Coronary artery (tissue), 2 donors: ENCODE measurements at regions not wholly inside any gene's neighbourhood (a gene's known extent, or its start where the extent isn't known, plus 50 kb on each side); places are given as distances from the start of the nearest gene placed in this dataset.

Experiments
- DNase-seq: peaks from one replicate; pipeline ENCODE4 v3.0.0-alpha.2; 2017; ENCODE audit warnings: low spot score
- H3K27ac ChIP-seq, 2 donors: fragments of 200-600 bp; sonication (generic); one replicate each; pipeline ENCODE4 v1.5.1; 2016 to 2019
- H3K4me3 ChIP-seq: fragments of 200-600 bp; sonication (generic); 2 replicates; pipeline ENCODE4 v1.5.1; 2016; ENCODE audit warnings: mild to moderate bottlenecking, moderate library complexity
- TF ChIP-seq, protein P1 (sequence below): fragments of 200-600 bp; sonication (generic); IDR thresholded peaks from one replicate; pipeline ENCODE4 v1.5.1; 2019; ENCODE audit warnings: antibody characterized with exemption

- no peak for DNase-seq
- no peak overlapping the region for H3K27ac ChIP-seq
- TF ChIP-seq, protein P1, sequence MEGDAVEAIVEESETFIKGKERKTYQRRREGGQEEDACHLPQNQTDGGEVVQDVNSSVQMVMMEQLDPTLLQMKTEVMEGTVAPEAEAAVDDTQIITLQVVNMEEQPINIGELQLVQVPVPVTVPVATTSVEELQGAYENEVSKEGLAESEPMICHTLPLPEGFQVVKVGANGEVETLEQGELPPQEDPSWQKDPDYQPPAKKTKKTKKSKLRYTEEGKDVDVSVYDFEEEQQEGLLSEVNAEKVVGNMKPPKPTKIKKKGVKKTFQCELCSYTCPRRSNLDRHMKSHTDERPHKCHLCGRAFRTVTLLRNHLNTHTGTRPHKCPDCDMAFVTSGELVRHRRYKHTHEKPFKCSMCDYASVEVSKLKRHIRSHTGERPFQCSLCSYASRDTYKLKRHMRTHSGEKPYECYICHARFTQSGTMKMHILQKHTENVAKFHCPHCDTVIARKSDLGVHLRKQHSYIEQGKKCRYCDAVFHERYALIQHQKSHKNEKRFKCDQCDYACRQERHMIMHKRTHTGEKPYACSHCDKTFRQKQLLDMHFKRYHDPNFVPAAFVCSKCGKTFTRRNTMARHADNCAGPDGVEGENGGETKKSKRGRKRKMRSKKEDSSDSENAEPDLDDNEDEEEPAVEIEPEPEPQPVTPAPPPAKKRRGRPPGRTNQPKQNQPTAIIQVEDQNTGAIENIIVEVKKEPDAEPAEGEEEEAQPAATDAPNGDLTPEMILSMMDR: no peak
Observed at GRCh38 chr1:60898413-60898812, 183.9 kb upstream of the NFIA start.

DNA sequence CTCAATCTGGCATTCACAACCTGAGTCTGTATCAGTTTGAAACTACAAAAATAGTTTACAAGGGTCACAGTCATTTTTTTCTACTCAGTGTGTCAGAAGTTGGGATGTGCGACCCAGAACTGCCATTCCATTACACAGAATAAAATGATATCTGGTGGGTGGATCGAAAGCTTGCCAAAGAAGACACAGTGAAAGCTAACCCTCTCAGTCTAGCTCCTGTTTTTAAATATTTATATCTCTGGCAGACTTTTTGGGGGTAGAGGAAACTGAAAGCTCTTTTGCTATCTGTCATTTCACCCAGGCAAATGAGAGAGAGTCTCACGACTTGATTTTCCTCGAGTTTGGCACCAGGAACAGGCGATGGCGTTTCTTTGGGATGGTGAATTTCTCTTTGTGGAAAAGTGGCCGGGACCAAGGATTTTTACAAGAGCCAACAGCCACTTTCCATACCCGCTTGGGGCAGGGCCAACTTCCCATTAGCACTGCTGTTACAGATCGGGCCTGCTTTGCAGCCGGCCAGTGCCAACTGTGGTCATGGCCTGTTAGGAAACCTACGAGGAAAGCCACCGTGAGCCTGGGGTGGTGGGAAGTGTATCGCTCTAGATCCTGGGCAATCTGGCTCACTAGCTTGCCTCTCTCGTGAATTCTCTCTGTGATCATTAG, 185.5 kb upstream of the NFIA start:
- H3K4me3 ChIP-seq: peak overlapping the region; percentile 7
- TF ChIP-seq, protein P1: no peak
- H3K27ac ChIP-seq: peak overlapping the region; percentile 52 to 60
- DNase-seq: no peak

More at GRCh38 chr1:60898413-60898812, 183.9 kb upstream of the NFIA start:
- H3K4me3 ChIP-seq: no peak overlapping the region

DNA sequence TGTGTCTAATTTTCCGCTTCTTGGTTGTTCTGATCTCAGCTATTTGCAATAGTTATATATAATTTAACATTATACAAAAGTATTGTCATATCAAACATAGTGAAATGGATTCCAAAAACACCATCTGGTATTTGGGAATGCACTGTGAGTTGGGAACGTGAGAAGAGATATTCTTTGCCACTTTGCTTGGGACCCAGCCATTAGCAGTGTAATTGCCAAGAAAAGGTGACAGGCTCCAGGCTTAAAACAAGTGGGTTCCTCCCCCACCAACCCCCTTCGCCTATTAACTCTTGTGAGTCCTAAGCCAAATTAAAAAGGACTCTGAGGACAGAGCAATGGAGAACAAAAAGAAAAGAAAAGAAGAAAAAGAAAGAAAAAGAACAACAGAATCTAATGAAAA, 186.7 kb upstream of the NFIA start:
- no peak overlapping the region for H3K27ac ChIP-seq
- TF ChIP-seq, protein P1: no peak
- no peak for DNase-seq
- H3K4me3 ChIP-seq: no peak overlapping the region

GRCh38 chr1:60895252-60895651, 187.1 kb upstream of the NFIA start:
- no peak for DNase-seq
- TF ChIP-seq, protein P1: no peak
- no peak overlapping the region for H3K27ac ChIP-seq
- no peak overlapping the region for H3K4me3 ChIP-seq

- TF ChIP-seq, protein P1: no peak
- Histone ChIP-seq H3K27ac (no peak overlapping the region), H3K4me3 (no peak overlapping the region)
- no peak for DNase-seq
Observed at GRCh38 chr1:60894741-60895140, 187.6 kb upstream of the NFIA start.

DNA sequence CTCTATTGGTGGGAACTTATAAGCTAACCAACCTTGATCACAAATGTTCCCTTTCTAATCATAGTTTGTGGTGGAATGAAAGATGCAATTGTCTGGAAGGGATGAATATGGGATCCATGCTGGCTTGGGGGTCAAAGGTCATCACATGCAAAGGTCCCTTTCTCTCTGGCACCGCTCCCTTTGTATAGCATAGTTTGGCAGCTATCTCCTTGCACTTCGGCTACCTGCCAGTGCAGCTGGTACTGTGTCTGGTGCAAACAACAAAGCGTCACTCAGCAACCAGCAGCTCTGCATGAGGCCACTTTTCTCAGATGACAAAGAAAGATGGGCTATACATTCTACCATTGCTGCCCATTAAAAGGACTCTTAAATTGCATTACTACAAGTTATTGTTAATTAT, 188.2 kb upstream of the NFIA start:
- no peak overlapping the region for H3K4me3 ChIP-seq
- DNase-seq: no peak
- TF ChIP-seq, protein P1: no peak
- no peak overlapping the region for H3K27ac ChIP-seq

GRCh38 chr1:60893136-60893930, 189.0 kb upstream of the NFIA start:
- Histone ChIP-seq H3K4me3 (no peak overlapping the region), H3K27ac (no peak overlapping the region)
- no peak for DNase-seq
- TF ChIP-seq, protein P1: no peak
